ENCODE measurements at regions not wholly inside any gene's neighbourhood (a gene's known extent, or its start where the extent isn't known, plus 50 kb on each side); places are given as distances from the start of the nearest gene placed in this dataset.

DNA sequence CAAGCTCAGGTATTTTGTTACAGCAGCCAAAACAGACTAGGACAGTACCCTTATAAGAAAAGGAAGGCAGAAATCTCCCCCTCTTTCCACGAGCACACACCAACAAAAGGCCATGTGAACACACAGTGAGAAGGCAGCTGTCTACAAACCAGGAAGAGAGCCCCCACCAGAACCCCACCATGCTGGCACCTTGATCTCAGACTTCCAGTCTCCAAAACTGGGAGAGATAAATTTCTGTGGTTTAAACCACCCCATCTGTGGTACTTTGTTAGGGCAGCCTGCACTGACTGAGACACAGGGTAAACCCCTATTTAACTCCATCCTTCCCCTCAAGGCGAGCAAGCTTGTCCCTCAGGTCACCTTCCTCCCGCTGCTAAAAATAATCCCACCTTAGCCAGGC, 475.8 kb upstream of the JARID2 start:
- intact Hi-C loops (cut with micrococcal nuclease) = no loop called here
- H3K4me3 ChIP-seq (replicated peaks in 1 of 2; ENCODE audit: low read depth in 1 of 2, low read length in 2 of 2) = no peak overlapping the region
- H3K79me2 ChIP-seq (ENCODE audit: insufficient read depth, low read length) = no peaks in the 10 kb centered on the region
- no peak overlapping the region for H2AFZ ChIP-seq (ENCODE audit: low read depth, low read length, poor library complexity, severe bottlenecking)
- DNase-seq (ENCODE audit: low read depth, low spot score) (no peak), ATAC-seq (no peak)
- H4K20me1 ChIP-seq (ENCODE audit: insufficient read depth) = no peaks in the 10 kb centered on the region
- no TSS peak for BruUV-seq (replicated peaks)
- no peak overlapping the region for H3K9ac ChIP-seq (ENCODE audit: low read length)
- ChIA-PET POLR2A (no interaction called here), RAD21 (ENCODE audit: low non-redundant PET in 1 of 2, low total read pairs in 2 of 2, uncharacterized antibody in 2 of 2, unreplicated experiment in 2 of 2) (no interaction called here), CTCF (no interaction called here)
- H3K36me3 ChIP-seq (ENCODE audit: control insufficient read depth in 1 of 2, insufficient read depth in 2 of 2, low read length in 2 of 2) = no peaks in the 10 kb centered on the region
- TF ChIP-seq SP1 (IDR thresholded peaks at IDR 0.05; ENCODE audit: low read depth) (no peak), ZFX (IDR thresholded peaks at IDR 0.05) (no peak), SIN3A (IDR thresholded peaks at IDR 0.05; ENCODE audit: low read depth) (no peak)
- TF ChIP-seq, protein P1, sequence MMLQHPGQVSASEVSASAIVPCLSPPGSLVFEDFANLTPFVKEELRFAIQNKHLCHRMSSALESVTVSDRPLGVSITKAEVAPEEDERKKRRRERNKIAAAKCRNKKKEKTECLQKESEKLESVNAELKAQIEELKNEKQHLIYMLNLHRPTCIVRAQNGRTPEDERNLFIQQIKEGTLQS (IDR thresholded peaks at IDR 0.05) = no peak
- TF ChIP-seq, protein P2, sequence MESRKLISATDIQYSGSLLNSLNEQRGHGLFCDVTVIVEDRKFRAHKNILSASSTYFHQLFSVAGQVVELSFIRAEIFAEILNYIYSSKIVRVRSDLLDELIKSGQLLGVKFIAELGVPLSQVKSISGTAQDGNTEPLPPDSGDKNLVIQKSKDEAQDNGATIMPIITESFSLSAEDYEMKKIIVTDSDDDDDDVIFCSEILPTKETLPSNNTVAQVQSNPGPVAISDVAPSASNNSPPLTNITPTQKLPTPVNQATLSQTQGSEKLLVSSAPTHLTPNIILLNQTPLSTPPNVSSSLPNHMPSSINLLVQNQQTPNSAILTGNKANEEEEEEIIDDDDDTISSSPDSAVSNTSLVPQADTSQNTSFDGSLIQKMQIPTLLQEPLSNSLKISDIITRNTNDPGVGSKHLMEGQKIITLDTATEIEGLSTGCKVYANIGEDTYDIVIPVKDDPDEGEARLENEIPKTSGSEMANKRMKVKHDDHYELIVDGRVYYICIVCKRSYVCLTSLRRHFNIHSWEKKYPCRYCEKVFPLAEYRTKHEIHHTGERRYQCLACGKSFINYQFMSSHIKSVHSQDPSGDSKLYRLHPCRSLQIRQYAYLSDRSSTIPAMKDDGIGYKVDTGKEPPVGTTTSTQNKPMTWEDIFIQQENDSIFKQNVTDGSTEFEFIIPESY (IDR thresholded peaks at IDR 0.05; ENCODE audit: extremely low read depth, insufficient replicate concordance, low read length) = no peak
- H3K9me2 ChIP-seq (ENCODE audit: insufficient read depth) = no peaks in the 10 kb centered on the region
- H3K9me3 ChIP-seq (ENCODE audit: control insufficient read depth in 1 of 2, insufficient read depth in 1 of 2, low read depth in 1 of 2, low read length in 2 of 2) = no peaks in the 10 kb centered on the region
- H3K27ac ChIP-seq (ENCODE audit: low read depth, low read length) = no peak overlapping the region
- no peaks in the 10 kb centered on the region for H3K27me3 ChIP-seq (ENCODE audit: insufficient read depth, low read length)
- no peak overlapping the region for H3K4me2 ChIP-seq (ENCODE audit: low read length)
- H3K4me1 ChIP-seq (ENCODE audit: control insufficient read depth in 1 of 2, insufficient read depth in 2 of 2, low read length in 2 of 2) = peaks cover 0 to 16% of the 10 kb centered on the region in 2 experiments; a peak in 2 of 4 replicates

DNA sequence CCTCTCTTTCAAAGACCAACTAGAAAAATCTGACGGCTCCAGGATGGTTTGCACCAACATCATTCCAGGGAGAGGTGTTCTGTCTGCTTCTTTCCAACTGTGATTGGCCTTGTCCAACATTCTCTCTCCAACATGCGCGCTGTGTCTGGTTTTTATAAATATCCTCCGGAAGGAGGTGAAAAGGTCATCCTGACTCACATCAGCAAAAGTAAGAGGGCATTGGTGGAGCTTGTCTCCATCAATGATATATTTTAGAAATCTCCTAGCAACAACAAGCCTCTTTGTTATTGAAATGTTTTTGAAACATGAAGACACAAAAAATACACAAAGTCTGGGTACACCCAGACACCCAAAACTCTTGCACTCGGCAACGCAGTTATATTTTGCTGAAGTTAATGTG, 475.3 kb upstream of the JARID2 start:
- no peak overlapping the region for H3K9ac ChIP-seq (ENCODE audit: low read length)
- H3K9me3 ChIP-seq (ENCODE audit: control insufficient read depth in 1 of 2, insufficient read depth in 1 of 2, low read depth in 1 of 2, low read length in 2 of 2) = no peaks in the 10 kb centered on the region
- POLR2A ChIA-PET = no interaction called here
- H3K9me2 ChIP-seq (ENCODE audit: insufficient read depth) = no peaks in the 10 kb centered on the region
- no peaks in the 10 kb centered on the region for H3K36me3 ChIP-seq (ENCODE audit: control insufficient read depth in 1 of 2, insufficient read depth in 2 of 2, low read length in 2 of 2)
- H3K4me3 ChIP-seq (replicated peaks in 1 of 2; ENCODE audit: low read depth in 1 of 2, low read length in 2 of 2) = no peak overlapping the region
- H3K27me3 ChIP-seq (ENCODE audit: insufficient read depth, low read length) = no peaks in the 10 kb centered on the region
- no peak overlapping the region for H3K27ac ChIP-seq (ENCODE audit: low read depth, low read length)
- H2AFZ ChIP-seq (ENCODE audit: low read depth, low read length, poor library complexity, severe bottlenecking) = no peak overlapping the region
- H3K4me2 ChIP-seq (ENCODE audit: low read length) = no peak overlapping the region
- ATAC-seq (no peak), DNase-seq (ENCODE audit: low read depth, low spot score) (no peak)
- intact Hi-C loops (cut with micrococcal nuclease) = no loop called here
- CTCF ChIA-PET = no interaction called here
- H4K20me1 ChIP-seq (ENCODE audit: insufficient read depth) = no peaks in the 10 kb centered on the region
- no peaks in the 10 kb centered on the region for H3K79me2 ChIP-seq (ENCODE audit: insufficient read depth, low read length)
- BruUV-seq (replicated peaks) = no TSS peak
- H3K4me1 ChIP-seq (ENCODE audit: control insufficient read depth in 1 of 2, insufficient read depth in 2 of 2, low read length in 2 of 2) = peaks cover 0 to 11% of the 10 kb centered on the region in 2 experiments; a peak in 2 of 4 replicates
- RAD21 ChIA-PET (ENCODE audit: low non-redundant PET in 1 of 2, low total read pairs in 2 of 2, uncharacterized antibody in 2 of 2, unreplicated experiment in 2 of 2) = no interaction called here
- TF ChIP-seq SIN3A (IDR thresholded peaks at IDR 0.05; ENCODE audit: low read depth) = no peak
- TF ChIP-seq, protein P3, sequence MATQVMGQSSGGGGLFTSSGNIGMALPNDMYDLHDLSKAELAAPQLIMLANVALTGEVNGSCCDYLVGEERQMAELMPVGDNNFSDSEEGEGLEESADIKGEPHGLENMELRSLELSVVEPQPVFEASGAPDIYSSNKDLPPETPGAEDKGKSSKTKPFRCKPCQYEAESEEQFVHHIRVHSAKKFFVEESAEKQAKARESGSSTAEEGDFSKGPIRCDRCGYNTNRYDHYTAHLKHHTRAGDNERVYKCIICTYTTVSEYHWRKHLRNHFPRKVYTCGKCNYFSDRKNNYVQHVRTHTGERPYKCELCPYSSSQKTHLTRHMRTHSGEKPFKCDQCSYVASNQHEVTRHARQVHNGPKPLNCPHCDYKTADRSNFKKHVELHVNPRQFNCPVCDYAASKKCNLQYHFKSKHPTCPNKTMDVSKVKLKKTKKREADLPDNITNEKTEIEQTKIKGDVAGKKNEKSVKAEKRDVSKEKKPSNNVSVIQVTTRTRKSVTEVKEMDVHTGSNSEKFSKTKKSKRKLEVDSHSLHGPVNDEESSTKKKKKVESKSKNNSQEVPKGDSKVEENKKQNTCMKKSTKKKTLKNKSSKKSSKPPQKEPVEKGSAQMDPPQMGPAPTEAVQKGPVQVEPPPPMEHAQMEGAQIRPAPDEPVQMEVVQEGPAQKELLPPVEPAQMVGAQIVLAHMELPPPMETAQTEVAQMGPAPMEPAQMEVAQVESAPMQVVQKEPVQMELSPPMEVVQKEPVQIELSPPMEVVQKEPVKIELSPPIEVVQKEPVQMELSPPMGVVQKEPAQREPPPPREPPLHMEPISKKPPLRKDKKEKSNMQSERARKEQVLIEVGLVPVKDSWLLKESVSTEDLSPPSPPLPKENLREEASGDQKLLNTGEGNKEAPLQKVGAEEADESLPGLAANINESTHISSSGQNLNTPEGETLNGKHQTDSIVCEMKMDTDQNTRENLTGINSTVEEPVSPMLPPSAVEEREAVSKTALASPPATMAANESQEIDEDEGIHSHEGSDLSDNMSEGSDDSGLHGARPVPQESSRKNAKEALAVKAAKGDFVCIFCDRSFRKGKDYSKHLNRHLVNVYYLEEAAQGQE (IDR thresholded peaks at IDR 0.05; ENCODE audit: low read depth) = no peak

Measured in HCT116 (cell line).